Spleen (tissue), 7 donors: ENCODE measurements at regions not wholly inside any gene's neighbourhood (a gene's known extent, or its start where the extent isn't known, plus 50 kb on each side); places are given as distances from the start of the nearest gene placed in this dataset.

Source experiments
- POLR2A ChIP-seq, 3 donors: fragments of 450-650 bp; IDR thresholded peaks; one replicate each; pipeline ENCODE4 v1.5.1; 2017; ENCODE audit warnings: antibody characterized with exemption in 3 of 3, mild to moderate bottlenecking in 1 of 3
- POLR2AphosphoS5 ChIP-seq, 3 donors: sonication (generic); formaldehyde crosslinking; IDR thresholded peaks; one replicate each; pipeline ENCODE4 v1.5.1; 2017; ENCODE audit warnings: antibody characterized with exemption in 3 of 3
- TF ChIP-seq, protein P1 (sequence below), 11 experiments: fragments of 200-600 bp in 7 of 11; fragments of 450-650 bp in 4 of 11; sonication (generic) in 4 of 11; IDR thresholded peaks in 8 of 11; conservative IDR thresholded peaks in 3 of 11; 1 replicate in 7 of 11; 2 replicates in 4 of 11; pipeline versions ENCODE4 v1.4.0 to v1.8.0; 2016 to 2021; ENCODE audit warnings: antibody characterized with exemption in 11 of 11, inconsistent platforms in 4 of 11, mild to moderate bottlenecking in 1 of 11
- donor health status: DM: no; HTN: no; CAD: no; lungs with moderate emphysema.
- donor health status: DM: no; HTN: no; CAD: no.
- donor health status: DM: no; HTN: no; CAD: no.

DNA sequence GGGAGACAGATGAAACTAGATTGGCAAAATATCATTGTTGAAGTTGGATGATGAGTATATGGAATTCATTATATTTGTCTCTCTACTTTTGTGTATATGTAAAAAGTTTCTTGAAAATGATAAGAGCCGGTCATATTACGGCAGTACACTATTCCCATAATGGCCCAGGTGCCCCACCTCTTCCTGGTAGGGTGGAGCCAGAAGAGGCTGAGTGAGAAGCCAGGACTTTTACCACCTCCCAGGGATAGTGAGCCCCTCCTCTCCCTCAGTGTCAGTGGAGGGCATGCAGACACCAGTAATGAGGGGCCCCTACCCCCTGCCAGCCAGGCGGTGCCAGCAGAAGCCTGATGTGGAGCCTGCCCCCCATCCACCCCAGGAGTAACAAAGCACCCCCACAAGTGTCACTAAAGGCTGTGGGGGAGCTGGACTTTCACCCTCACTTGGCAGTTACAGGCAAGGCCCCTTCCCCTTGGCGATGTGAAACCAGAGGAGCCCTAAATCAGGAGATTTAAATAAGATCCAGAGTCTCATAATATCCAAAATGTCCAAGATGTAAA is 198.9 kb upstream of the RBBP8 start:
- TF ChIP-seq, protein P1, sequence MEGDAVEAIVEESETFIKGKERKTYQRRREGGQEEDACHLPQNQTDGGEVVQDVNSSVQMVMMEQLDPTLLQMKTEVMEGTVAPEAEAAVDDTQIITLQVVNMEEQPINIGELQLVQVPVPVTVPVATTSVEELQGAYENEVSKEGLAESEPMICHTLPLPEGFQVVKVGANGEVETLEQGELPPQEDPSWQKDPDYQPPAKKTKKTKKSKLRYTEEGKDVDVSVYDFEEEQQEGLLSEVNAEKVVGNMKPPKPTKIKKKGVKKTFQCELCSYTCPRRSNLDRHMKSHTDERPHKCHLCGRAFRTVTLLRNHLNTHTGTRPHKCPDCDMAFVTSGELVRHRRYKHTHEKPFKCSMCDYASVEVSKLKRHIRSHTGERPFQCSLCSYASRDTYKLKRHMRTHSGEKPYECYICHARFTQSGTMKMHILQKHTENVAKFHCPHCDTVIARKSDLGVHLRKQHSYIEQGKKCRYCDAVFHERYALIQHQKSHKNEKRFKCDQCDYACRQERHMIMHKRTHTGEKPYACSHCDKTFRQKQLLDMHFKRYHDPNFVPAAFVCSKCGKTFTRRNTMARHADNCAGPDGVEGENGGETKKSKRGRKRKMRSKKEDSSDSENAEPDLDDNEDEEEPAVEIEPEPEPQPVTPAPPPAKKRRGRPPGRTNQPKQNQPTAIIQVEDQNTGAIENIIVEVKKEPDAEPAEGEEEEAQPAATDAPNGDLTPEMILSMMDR (IDR thresholded peaks at IDR 0.05 in 8 of 11, conservative IDR thresholded peaks at IDR 0.05 in 3 of 11): no peak
- TF ChIP-seq POLR2A (IDR thresholded peaks at IDR 0.05) (no peak), POLR2AphosphoS5 (IDR thresholded peaks at IDR 0.05) (no peak)
